IMR-90 (cell line): ENCODE measurements at regions not wholly inside any gene's neighbourhood (a gene's known extent, or its start where the extent isn't known, plus 50 kb on each side); places are given as distances from the start of the nearest gene placed in this dataset.

Experiments
- ATAC-seq: fragments of 200-7000 bp; cut with Tn5 transposase; 2 replicates; pipeline ENCODE4 v1.9.1; 2020; ENCODE audit warnings: low read depth, mild to moderate bottlenecking, moderate library complexity
- BruUV-seq: library from RNA; stranded (reverse); fragments of 400-500 nt; replicated peaks from 2 replicates; lab custom pipeline; 2021; lab: Mats Ljungman, UMichigan
- CTCF ChIA-PET: fragments of 300-600 bp; formaldehyde crosslinking; extraction: SDS; loops from one replicate; lab custom pipeline; 2021; ENCODE audit warnings: antibody characterized with exemption; lab: Yijun Ruan, JAX
- POLR2A ChIA-PET: fragments of 300-600 bp; sonication (Branson Sonifier 250); formaldehyde crosslinking; loops from one replicate; lab custom pipeline; 2022; ENCODE audit warnings: antibody characterized with exemption; ENCODE audit not compliant: unreplicated experiment; lab: Charles Lee
- DNase-seq: peaks from one replicate; pipeline ENCODE4 v3.0.0; 2013
- H2AFZ ChIP-seq: replicated peaks from 2 replicates; pipeline ENCODE3; 2013; ENCODE audit warnings: low read length, mild to moderate bottlenecking; ENCODE audit not compliant: poor library complexity
- H2AK5ac ChIP-seq: 2 replicates; pipeline ENCODE4 v1.6.1; 2013; ENCODE audit warnings: low read depth, low read length, inconsistent platforms
- H2AK9ac ChIP-seq: replicated peaks from 2 replicates; pipeline ENCODE3; 2013; ENCODE audit warnings: mild to moderate bottlenecking, low read depth, low read length, moderate library complexity; ENCODE audit not compliant: poor library complexity
- H2BK120ac ChIP-seq: 2 replicates; pipeline ENCODE4 v1.6.1; 2013; ENCODE audit warnings: low read depth, low read length, inconsistent platforms
- H2BK15ac ChIP-seq: 3 replicates; pipeline ENCODE4 v1.6.1; 2013; ENCODE audit warnings: low read depth, low read length, inconsistent platforms
- H2BK20ac ChIP-seq: 2 replicates; pipeline ENCODE4 v1.6.1; 2013; ENCODE audit warnings: low read depth, mild to moderate bottlenecking, inconsistent platforms, low read length, moderate library complexity
- H2BK5ac ChIP-seq: 2 replicates; pipeline ENCODE4 v1.6.1; 2013; ENCODE audit warnings: mild to moderate bottlenecking, low read depth, low read length, inconsistent platforms; ENCODE audit not compliant: poor library complexity, severe bottlenecking
- H3K14ac ChIP-seq: replicated peaks from 2 replicates; pipeline ENCODE4 v1.6.1; 2013; ENCODE audit warnings: low read depth, low read length, inconsistent platforms
- H3K18ac ChIP-seq: 2 replicates; pipeline ENCODE4 v1.6.1; 2013; ENCODE audit warnings: low read depth, low read length, control low read depth
- H3K23ac ChIP-seq: 2 replicates; pipeline ENCODE4 v1.6.1; 2013; ENCODE audit warnings: low read depth, low read length, inconsistent platforms
- H3K27ac ChIP-seq: 2 replicates; pipeline ENCODE4 v1.5.1; 2013; ENCODE audit warnings: mild to moderate bottlenecking, control low read depth, low read length; ENCODE audit not compliant: insufficient read depth
- H3K27me3 ChIP-seq: 2 replicates; pipeline ENCODE4 v1.6.1; 2013; ENCODE audit warnings: low read length; ENCODE audit not compliant: control insufficient read depth, insufficient read depth
- H3K36me3 ChIP-seq: 2 replicates; pipeline ENCODE4 v1.6.1; 2013; ENCODE audit warnings: low read length, mixed read lengths; ENCODE audit not compliant: control insufficient read depth, insufficient read depth
- H3K4ac ChIP-seq: 2 replicates; pipeline ENCODE4 v1.6.1; 2013; ENCODE audit warnings: low read depth, low read length, inconsistent platforms
- H3K4me1 ChIP-seq: 2 replicates; pipeline ENCODE4 v1.6.1; 2013; ENCODE audit warnings: low read length, mixed read lengths; ENCODE audit not compliant: control insufficient read depth, insufficient read depth
- H3K4me2 ChIP-seq: 2 replicates; pipeline ENCODE4 v1.6.1; 2013; ENCODE audit warnings: low read depth, mild to moderate bottlenecking, control low read depth, low read length, moderate library complexity
- H3K4me3 ChIP-seq: 2 replicates; pipeline ENCODE4 v1.5.1; 2013; ENCODE audit warnings: low read depth, mild to moderate bottlenecking, control low read depth, low read length, moderate library complexity; ENCODE audit not compliant: insufficient read depth
- H3K56ac ChIP-seq: 2 replicates; pipeline ENCODE4 v1.6.1; 2013; ENCODE audit warnings: low read length, inconsistent platforms; ENCODE audit not compliant: insufficient read depth; ENCODE audit errors: extremely low read depth
- H3K79me1 ChIP-seq, 2 experiments: 2 replicates each; pipeline ENCODE4 v1.6.1; 2013; ENCODE audit warnings: low read length in 2 of 2, inconsistent platforms in 1 of 2, low read depth in 1 of 2
- H3K9ac ChIP-seq: 2 replicates; pipeline ENCODE4 v1.6.1; 2013; ENCODE audit warnings: low read depth, low read length, control low read depth
- H3K9me1 ChIP-seq: 2 replicates; pipeline ENCODE4 v1.6.1; 2013; ENCODE audit warnings: low read length, inconsistent platforms; ENCODE audit not compliant: insufficient read depth
- H3K9me3 ChIP-seq: 2 replicates; pipeline ENCODE4 v1.6.1; 2013; ENCODE audit warnings: low read length; ENCODE audit not compliant: control insufficient read depth, insufficient read depth
- H4K20me1 ChIP-seq: 2 replicates; pipeline ENCODE4 v1.6.1; 2013; ENCODE audit warnings: low read length, inconsistent platforms; ENCODE audit not compliant: insufficient read depth
- H4K5ac ChIP-seq: 2 replicates; pipeline ENCODE4 v1.6.1; 2013; ENCODE audit warnings: mild to moderate bottlenecking, low read depth, low read length, control low read depth
- H4K8ac ChIP-seq, 2 experiments: 2 replicates each; pipeline ENCODE4 v1.6.1; 2013; ENCODE audit warnings: low read depth in 2 of 2, low read length in 2 of 2, control low read depth in 1 of 2, inconsistent platforms in 1 of 2
- H4K91ac ChIP-seq: 2 replicates; pipeline ENCODE4 v1.6.1; 2013; ENCODE audit warnings: low read depth, low read length, inconsistent platforms; ENCODE audit not compliant: insufficient read depth
- MAFK ChIP-seq: IDR thresholded peaks from 2 replicates; pipeline ENCODE4 v1.6.1; 2012; ENCODE audit warnings: low read depth, low read length, improper control_type of control experiment
- WGBS, 2 experiments: methylation state at CpG; one replicate each; pipeline versions ENCODE4 v1.1.5 to v1.1.7; 2013; ENCODE audit warnings: missing lambda C conversion rate in 2 of 2; ENCODE audit not compliant: insufficient read length in 1 of 2; ENCODE audit errors: extremely low coverage in 2 of 2; 5-methylcytosine and 5-hydroxymethylcytosine counted together
- dilution Hi-C: fragments of 300-500 bp; cut with HindIII; formaldehyde crosslinking; loops from one replicate; pipeline ENCODE4 v1.14.3; 2018; ENCODE audit warnings: low sequenced_read_pairs; ENCODE audit not compliant: unreplicated experiment
- in situ Hi-C: fragments of 300-500 bp; cut with MboI; formaldehyde crosslinking; loops from 3 replicates; pipeline ENCODE4 v1.14.3; 2019; ENCODE audit warnings: low sequenced_read_pairs, inconsistent platforms, mixed read lengths
- intact Hi-C: fragments of 100-400 bp; cut with micrococcal nuclease; formaldehyde crosslinking; loops from 2 replicates; pipeline ENCODE4 v1.10.0; 2022
- TF ChIP-seq, protein P1 (sequence below): fragments of 150-350 bp; IDR thresholded peaks from 2 replicates; pipeline ENCODE4 v1.6.1; 2016; ENCODE audit warnings: low read depth, mild to moderate bottlenecking, low read length, moderate library complexity, borderline replicate concordance

DNA sequence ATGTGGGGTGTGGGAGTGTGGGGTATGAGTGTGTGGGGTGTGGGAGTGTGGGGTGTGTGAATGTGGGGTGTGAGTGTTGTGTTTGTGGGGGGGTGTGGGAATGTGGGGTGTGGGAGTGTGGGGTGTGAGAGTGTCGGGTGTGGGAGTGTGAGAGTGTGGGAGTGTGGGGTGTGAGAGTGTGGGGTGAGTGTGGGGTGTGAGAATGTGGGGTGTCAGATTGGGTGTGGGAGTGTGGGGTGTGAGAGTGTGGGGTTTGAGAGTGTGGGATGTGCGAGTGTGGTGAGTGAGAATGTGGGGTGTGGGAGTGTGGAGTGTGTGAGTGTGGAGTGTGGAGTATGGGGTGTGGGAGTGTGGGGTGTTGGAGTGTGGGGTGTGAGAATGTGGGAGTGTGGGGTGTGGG is 50.1 kb upstream of the EN2 start:
- H2BK5ac ChIP-seq: no peak overlapping the region
- no peak overlapping the region for H2AK9ac ChIP-seq
- BruUV-seq: no TSS peak
- POLR2A ChIA-PET: no interaction called here
- H3K27ac ChIP-seq: no peak overlapping the region
- H3K4me3 ChIP-seq: no peak overlapping the region
- no peak overlapping the region for H2AK5ac ChIP-seq
- H3K79me1 ChIP-seq: no peaks in the 10 kb centered on the region
- TF ChIP-seq MAFK: no peak
- TF ChIP-seq, protein P1, sequence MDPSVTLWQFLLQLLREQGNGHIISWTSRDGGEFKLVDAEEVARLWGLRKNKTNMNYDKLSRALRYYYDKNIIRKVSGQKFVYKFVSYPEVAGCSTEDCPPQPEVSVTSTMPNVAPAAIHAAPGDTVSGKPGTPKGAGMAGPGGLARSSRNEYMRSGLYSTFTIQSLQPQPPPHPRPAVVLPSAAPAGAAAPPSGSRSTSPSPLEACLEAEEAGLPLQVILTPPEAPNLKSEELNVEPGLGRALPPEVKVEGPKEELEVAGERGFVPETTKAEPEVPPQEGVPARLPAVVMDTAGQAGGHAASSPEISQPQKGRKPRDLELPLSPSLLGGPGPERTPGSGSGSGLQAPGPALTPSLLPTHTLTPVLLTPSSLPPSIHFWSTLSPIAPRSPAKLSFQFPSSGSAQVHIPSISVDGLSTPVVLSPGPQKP: no peak
- DNase-seq (no peak), ATAC-seq (no peak)
- H2BK15ac ChIP-seq: no peak overlapping the region
- H3K23ac ChIP-seq: no peak overlapping the region
- WGBS, 2 experiments: 40 to 100% methylated on average over 1 of the region's 2 CpGs
- H3K9me3 ChIP-seq: no peaks in the 10 kb centered on the region
- intact Hi-C loops (no loop called here), dilution Hi-C loops (no loop called here), in situ Hi-C loops (no loop called here)
- H3K56ac ChIP-seq: no peak overlapping the region
- H2AFZ ChIP-seq: no peak overlapping the region
- H4K91ac ChIP-seq: no peak overlapping the region
- H2BK20ac ChIP-seq: no peak overlapping the region
- H4K5ac ChIP-seq: no peak overlapping the region
- H3K9me1 ChIP-seq: no peaks in the 10 kb centered on the region
- H3K4me2 ChIP-seq: no peak overlapping the region
- no peaks in the 10 kb centered on the region for H4K20me1 ChIP-seq
- H3K18ac ChIP-seq: no peak overlapping the region
- no peaks in the 10 kb centered on the region for H3K36me3 ChIP-seq
- no peak overlapping the region for H3K4ac ChIP-seq
- no peak overlapping the region for H3K14ac ChIP-seq
- no peaks in the 10 kb centered on the region for H3K4me1 ChIP-seq
- CTCF ChIA-PET: no interaction called here
- H3K27me3 ChIP-seq: peaks cover 4% of the 10 kb centered on the region; the same call in 1 of the 2 replicates
- no peak overlapping the region for H4K8ac ChIP-seq
- H2BK120ac ChIP-seq: no peak overlapping the region
- no peak overlapping the region for H3K9ac ChIP-seq
